Right atrium auricular region (tissue), 2 donors: ENCODE measurements at regions not wholly inside any gene's neighbourhood (a gene's known extent, or its start where the extent isn't known, plus 50 kb on each side); places are given as distances from the start of the nearest gene placed in this dataset.
"Not testable (repeated sequence)": the region's sequence is repeated elsewhere in the genome, so short reads cannot be mapped to it uniquely, and the experiment has no call there.

ENCODE experiments used
- DNase-seq: peaks from one replicate; pipeline ENCODE4 v3.0.0-alpha.2; 2019; ENCODE audit warnings: low spot score
- H3K27ac ChIP-seq, 2 donors: fragments of 200-600 bp; sonication (generic); 1 replicate in 1 of 2; 2 replicates in 1 of 2; pipeline ENCODE4 v1.5.1; 2016 to 2019
- H3K27me3 ChIP-seq, 2 donors: fragments of 200-600 bp; sonication (generic); one replicate each; pipeline versions ENCODE4 v1.5.1 to v1.6.0; 2017 to 2019
- H3K36me3 ChIP-seq: fragments of 200-600 bp; sonication (generic); one replicate; pipeline ENCODE4 v1.5.1; 2016
- H3K4me1 ChIP-seq, 2 donors: fragments of 200-600 bp; sonication (generic); one replicate each; pipeline versions ENCODE4 v1.5.1 to v1.6.0; 2017 to 2019
- H3K4me3 ChIP-seq, 2 donors: fragments of 200-600 bp; sonication (generic); 1 replicate in 1 of 2; 2 replicates in 1 of 2; pipeline ENCODE4 v1.5.1; 2017 to 2019; ENCODE audit warnings: mild to moderate bottlenecking in 1 of 2, moderate library complexity in 1 of 2
- H3K9me3 ChIP-seq, 2 donors: fragments of 200-600 bp; sonication (generic); one replicate each; pipeline ENCODE4 v1.5.1; 2019
- CTCF ChIP-seq, 2 donors: fragments of 200-600 bp; sonication (generic); IDR thresholded peaks; one replicate each; pipeline ENCODE4 v1.5.1; 2019; ENCODE audit warnings: antibody characterized with exemption in 2 of 2

GRCh38 chr16:29308644-29309546, 97.6 kb downstream of the NPIPB11 start:
- no peak for DNase-seq
- Histone ChIP-seq H3K27ac (no peak overlapping the region), H3K9me3 (no peaks in the 10 kb centered on the region), H3K4me3 (no peak overlapping the region), H3K27me3 (no peaks in the 10 kb centered on the region), H3K4me1 (peaks cover 0 to 8% of the 10 kb centered on the region in 2 donors), H3K36me3 (no peaks in the 10 kb centered on the region)
- no peak for TF ChIP-seq CTCF (IDR thresholded peaks at IDR 0.05)

GRCh38 chr16:29307598-29308507, 98.7 kb downstream of the NPIPB11 start:
- H3K9me3 ChIP-seq = no peaks in the 10 kb centered on the region
- H3K4me1 ChIP-seq = peaks cover 0 to 8% of the 10 kb centered on the region in 2 donors
- H3K4me3 ChIP-seq = no peak overlapping the region
- no peaks in the 10 kb centered on the region for H3K36me3 ChIP-seq
- no peak overlapping the region for H3K27ac ChIP-seq
- H3K27me3 ChIP-seq = no peaks in the 10 kb centered on the region
- TF ChIP-seq CTCF (IDR thresholded peaks at IDR 0.05) = no peak
- no peak for DNase-seq

GRCh38 chr16:29306943-29307597, 99.4 kb downstream of the NPIPB11 start:
- Histone ChIP-seq H3K9me3 (no peaks in the 10 kb centered on the region), H3K27me3 (no peaks in the 10 kb centered on the region), H3K4me3 (no peak overlapping the region), H3K36me3 (no peaks in the 10 kb centered on the region), H3K4me1 (peaks cover 0 to 8% of the 10 kb centered on the region in 2 donors), H3K27ac (no peak overlapping the region)
- DNase-seq = no peak
- TF ChIP-seq CTCF (IDR thresholded peaks at IDR 0.05) = no peak

GRCh38 chr16:29306201-29306600, 100.3 kb downstream of the NPIPB11 start:
- Histone ChIP-seq H3K9me3 (no peaks in the 10 kb centered on the region), H3K4me3 (no peak overlapping the region), H3K27me3 (no peaks in the 10 kb centered on the region), H3K36me3 (no peaks in the 10 kb centered on the region), H3K27ac (no peak overlapping the region), H3K4me1 (peaks cover 0 to 5% of the 10 kb centered on the region in 2 donors)
- DNase-seq = no peak
- no peak for TF ChIP-seq CTCF (IDR thresholded peaks at IDR 0.05)

- H3K9me3 ChIP-seq, H3K4me1 ChIP-seq, H3K27ac ChIP-seq, H3K27me3 ChIP-seq, H3K36me3 ChIP-seq, DNase-seq, H3K4me3 ChIP-seq: not testable (repeated sequence)
These were observed 101.5 kb downstream of the NPIPB11 start for GRCh38 chr16:29305018-29305417.
